COLO829 (cell line): ENCODE measurements at regions not wholly inside any gene's neighbourhood (a gene's known extent, or its start where the extent isn't known, plus 50 kb on each side); places are given as distances from the start of the nearest gene placed in this dataset.

ENCODE experiments used
- DNase-seq: peaks from one replicate; pipeline ENCODE4 v3.0.0; 2012; ENCODE audit warnings: low spot score

- no peak for DNase-seq
Observed at GRCh38 chr5:117701062-117701461, 1126.4 kb upstream of the SEMA6A start.

- no peak for DNase-seq
Observed at GRCh38 chr5:117692606-117693005, 1118.0 kb upstream of the SEMA6A start.

GRCh38 chr5:117691081-117691870 is 1116.7 kb upstream of the SEMA6A start:
- no peak for DNase-seq

GRCh38 chr5:117690612-117691011 is 1116.0 kb upstream of the SEMA6A start:
- DNase-seq: no peak

- no peak for DNase-seq
Observed at GRCh38 chr5:117686926-117687325, 1112.3 kb upstream of the SEMA6A start.

- DNase-seq: no peak
Observed at GRCh38 chr5:117682416-117682815, 1107.8 kb upstream of the SEMA6A start.

DNA sequence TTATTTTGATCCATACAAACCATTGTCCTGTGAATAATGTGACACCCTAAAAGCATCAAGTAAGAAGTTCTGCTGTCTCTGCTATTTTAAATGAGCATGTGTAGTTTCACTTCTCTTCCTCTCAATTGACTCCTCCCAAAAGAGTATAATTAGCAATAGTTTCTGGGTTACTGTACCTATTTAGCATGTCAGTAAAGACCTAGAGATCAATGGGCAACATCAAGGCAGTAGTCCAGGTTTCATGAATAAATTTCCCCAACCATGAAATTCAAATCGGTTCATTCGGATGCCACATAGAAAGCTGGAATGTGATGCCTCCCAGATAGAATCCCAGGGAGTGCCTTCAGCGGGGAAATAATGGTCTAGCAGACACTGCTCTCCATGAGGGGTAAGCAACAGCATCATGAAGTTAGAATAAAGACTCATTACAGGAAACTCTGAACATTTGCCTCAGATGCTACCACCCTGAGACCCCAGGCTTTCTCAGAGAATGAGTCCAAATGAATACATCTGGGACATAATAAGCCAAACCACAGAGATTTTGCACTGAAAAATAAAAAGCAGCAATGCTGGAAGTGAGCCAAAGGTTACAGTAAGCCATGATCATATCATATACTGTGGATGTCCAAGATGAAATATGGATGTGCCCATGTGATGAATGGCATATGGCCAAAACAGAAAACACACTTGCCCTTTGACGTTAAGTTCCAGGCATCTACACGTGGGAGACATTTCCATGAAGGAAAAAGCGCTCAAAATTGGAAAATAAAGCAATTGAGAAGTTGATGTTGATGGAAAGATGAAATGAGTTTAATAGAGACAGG is 1107.0 kb upstream of the SEMA6A start:
- no peak for DNase-seq

DNA sequence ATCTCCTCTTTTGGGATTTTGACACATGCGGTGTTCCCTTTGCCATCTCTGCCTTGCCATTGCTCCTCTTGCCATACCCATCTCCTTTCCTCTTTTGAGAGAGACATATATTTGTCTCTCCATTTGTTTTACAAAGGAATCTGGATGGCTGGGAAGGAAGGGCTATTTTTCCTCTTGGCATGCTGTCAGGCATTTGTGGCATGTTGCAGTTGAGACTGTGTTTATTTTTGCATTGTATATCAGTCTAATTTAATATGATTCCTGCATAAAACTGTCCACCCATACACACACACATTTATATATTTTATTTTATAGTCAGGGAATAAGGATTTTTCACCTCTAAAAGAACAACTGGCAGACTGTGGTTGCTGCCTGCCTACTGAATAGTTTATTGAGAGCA is 1105.8 kb upstream of the SEMA6A start:
- no peak for DNase-seq

- DNase-seq: no peak
Observed at GRCh38 chr5:117679046-117679445, 1104.4 kb upstream of the SEMA6A start.

- no peak for DNase-seq
Observed at GRCh38 chr5:117675646-117676045, 1101.0 kb upstream of the SEMA6A start.

- DNase-seq: no peak
Observed at GRCh38 chr5:117671551-117671950, 1096.9 kb upstream of the SEMA6A start.

GRCh38 chr5:117667105-117667504 is 1092.5 kb upstream of the SEMA6A start:
- no peak for DNase-seq

DNA sequence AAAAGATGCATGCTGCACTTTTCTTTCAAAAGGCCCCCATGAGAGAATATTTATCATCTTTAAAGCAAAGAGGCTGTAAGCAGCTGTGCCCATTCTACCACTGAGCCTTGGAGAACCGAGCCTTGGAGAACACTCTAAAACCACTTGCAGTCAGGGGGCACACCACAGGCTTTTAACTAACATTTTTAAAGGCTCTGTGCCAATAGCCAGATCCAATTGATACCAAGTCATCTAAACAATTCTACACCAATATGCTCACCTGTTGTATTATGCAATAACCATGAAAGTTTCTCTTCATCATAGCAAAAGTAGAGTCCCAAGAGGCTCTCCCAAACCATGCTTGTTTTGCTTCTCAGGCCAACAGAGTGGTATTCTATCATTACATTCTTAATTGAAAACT is 1090.5 kb upstream of the SEMA6A start:
- DNase-seq: no peak

DNA sequence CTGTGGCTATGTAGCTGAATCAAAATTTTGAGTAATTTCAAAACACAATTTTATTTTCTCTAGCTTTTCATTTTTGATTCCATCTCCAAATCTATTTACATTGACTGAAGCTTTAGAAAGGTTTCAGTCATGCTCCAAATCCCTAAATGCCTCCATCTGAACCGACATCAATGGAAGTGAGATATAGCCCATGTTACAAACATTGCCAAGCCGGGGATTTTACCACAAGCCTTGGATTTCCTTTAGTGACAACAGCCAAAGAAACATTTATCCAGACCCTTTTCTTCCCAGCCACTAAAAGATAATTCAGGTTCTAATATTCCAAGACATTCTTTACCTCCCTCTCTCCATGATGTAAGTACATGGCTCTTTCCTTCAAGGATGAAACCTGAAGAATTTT is 1087.7 kb upstream of the SEMA6A start:
- DNase-seq: no peak

DNA sequence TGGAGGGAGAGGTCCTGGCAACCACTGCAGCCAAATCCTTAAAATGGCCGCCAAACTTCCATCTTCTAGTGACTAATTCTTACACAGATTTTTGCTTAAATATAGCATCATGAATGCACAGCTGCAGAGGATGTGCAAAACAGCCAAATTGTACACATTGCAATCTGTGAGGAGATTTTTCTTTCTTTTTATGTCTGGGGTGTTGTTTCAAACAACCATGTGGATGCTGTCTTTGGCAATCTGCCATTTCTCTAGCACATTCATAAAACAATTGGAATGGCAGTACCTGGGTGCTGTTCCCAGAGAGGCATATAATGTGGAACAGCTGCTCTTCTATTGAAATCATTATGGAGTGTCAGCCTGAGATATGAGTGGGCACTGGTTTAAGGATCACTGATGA is 1082.9 kb upstream of the SEMA6A start:
- no peak for DNase-seq

DNA sequence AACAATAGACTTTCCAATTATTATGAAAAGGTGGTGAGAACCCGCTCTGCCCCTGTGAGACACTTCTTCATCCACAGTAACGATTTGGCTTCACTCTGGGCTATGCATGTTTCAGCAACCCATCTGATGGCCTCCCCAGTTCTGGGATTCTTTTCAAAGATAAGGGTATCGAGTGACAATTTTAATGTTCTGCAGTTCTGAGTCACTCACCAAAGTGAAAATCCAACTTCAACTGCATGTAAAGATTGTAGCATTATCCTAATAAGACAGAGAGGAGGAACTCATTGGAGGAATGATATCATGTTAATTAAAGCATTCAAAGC is 1078.3 kb upstream of the SEMA6A start:
- no peak for DNase-seq

- no peak for DNase-seq
Observed at GRCh38 chr5:117652036-117652957, 1077.7 kb upstream of the SEMA6A start.

- DNase-seq: no peak
Observed at GRCh38 chr5:117649821-117650220, 1075.2 kb upstream of the SEMA6A start.

DNA sequence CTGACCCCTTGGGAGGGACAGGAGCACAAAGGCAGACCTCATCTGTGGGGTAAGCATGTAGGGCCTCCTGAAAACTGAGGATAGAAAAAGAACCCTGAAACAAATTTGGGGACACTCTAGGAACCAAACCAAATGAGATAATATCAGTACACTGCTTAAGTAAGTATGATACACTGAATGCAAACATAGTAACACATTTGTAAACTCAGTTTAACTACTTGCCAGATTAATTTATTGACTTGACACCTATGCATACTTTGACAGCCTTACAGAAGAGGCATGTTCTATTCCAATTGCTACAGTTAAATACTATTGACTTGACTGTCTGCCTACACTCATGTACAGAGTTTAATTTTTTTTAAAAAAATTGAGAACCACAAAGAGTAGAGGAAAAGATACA is 1070.8 kb upstream of the SEMA6A start:
- DNase-seq: no peak

- DNase-seq: no peak
Observed at GRCh38 chr5:117638581-117638980, 1064.0 kb upstream of the SEMA6A start.

DNA sequence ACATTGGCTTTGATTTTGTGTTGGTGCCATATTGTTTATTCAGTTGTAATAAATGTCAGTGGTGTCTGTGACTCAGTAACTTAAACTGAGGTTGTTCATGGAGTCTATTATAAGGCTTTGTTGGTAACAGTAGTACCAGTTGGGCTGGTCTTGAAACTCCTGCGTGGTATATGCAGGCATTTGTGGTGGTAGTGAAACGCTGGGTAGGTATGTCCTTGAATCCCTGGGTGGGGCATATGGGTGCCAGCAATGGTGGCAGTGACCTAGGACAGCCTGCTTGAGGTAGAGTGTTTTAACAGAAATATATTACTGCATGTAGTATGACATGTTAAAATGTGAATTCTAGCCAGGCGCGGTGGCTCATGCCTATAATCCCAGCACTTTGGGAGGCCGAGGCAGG is 1058.5 kb upstream of the SEMA6A start:
- no peak for DNase-seq

GRCh38 chr5:117624201-117624600 is 1049.6 kb upstream of the SEMA6A start:
- no peak for DNase-seq
